Upper lobe of left lung (tissue), 6 donors: ENCODE measurements at regions not wholly inside any gene's neighbourhood (a gene's known extent, or its start where the extent isn't known, plus 50 kb on each side); places are given as distances from the start of the nearest gene placed in this dataset.
"Not testable (repeated sequence)": the region's sequence is repeated elsewhere in the genome, so short reads cannot be mapped to it uniquely, and the experiment has no call there.

Experiments
- ATAC-seq, 2 donors: fragments of 200-7000 bp; cut with Tn5 transposase; one replicate each; pipeline ENCODE4 v1.9.1; 2022; ENCODE audit warnings: mild to moderate bottlenecking in 2 of 2, moderate library complexity in 2 of 2; ENCODE audit not compliant: low FRiP score in 2 of 2
- DNase-seq, 2 donors: peaks; one replicate each; pipeline ENCODE4 v3.0.0-alpha.2; 2019 to 2020
- H3K27ac ChIP-seq, 4 donors: fragments of 200-600 bp; sonication (generic); one replicate each; pipeline ENCODE4 v1.5.1; 2016 to 2019
- H3K27me3 ChIP-seq, 4 donors: fragments of 200-600 bp; sonication (generic); one replicate each; pipeline ENCODE4 v1.5.1; 2017 to 2019
- H3K36me3 ChIP-seq, 4 donors: fragments of 200-600 bp; sonication (generic); one replicate each; pipeline ENCODE4 v1.5.1; 2016 to 2019
- H3K4me1 ChIP-seq, 4 donors: fragments of 200-600 bp; sonication (generic); one replicate each; pipeline ENCODE4 v1.5.1; 2018 to 2019
- H3K4me3 ChIP-seq, 4 donors: fragments of 200-600 bp; sonication (generic); one replicate each; pipeline ENCODE4 v1.5.1; 2017 to 2019; ENCODE audit warnings: mild to moderate bottlenecking in 2 of 4, moderate library complexity in 1 of 4
- H3K9me3 ChIP-seq, 4 donors: fragments of 200-600 bp; sonication (generic); one replicate each; pipeline ENCODE4 v1.5.1; 2018 to 2019
- CTCF ChIP-seq, 6 experiments: fragments of 450-650 bp in 4 of 6; fragments of 200-600 bp in 2 of 6; sonication (generic) in 2 of 6; IDR thresholded peaks; one replicate each; pipeline ENCODE4 v1.5.1; 2016 to 2019; ENCODE audit warnings: antibody characterized with exemption in 6 of 6
- EP300 ChIP-seq, 4 donors: sonication (generic); formaldehyde crosslinking; IDR thresholded peaks; one replicate each; pipeline ENCODE4 v1.5.1; 2017; ENCODE audit warnings: antibody characterized with exemption in 4 of 4, control low read depth in 2 of 4
- POLR2A ChIP-seq, 4 donors: fragments of 450-650 bp; IDR thresholded peaks; one replicate each; pipeline ENCODE4 v1.5.1; 2016 to 2017; ENCODE audit warnings: antibody characterized with exemption in 4 of 4, mild to moderate bottlenecking in 2 of 4
- POLR2AphosphoS5 ChIP-seq, 2 donors: sonication (generic); formaldehyde crosslinking; IDR thresholded peaks; one replicate each; pipeline ENCODE4 v1.5.1; 2017; ENCODE audit warnings: antibody characterized with exemption in 2 of 2
- WGBS, 2 donors: methylation state at CpG; one replicate each; pipeline ENCODE4 v1.1.5; 2017 to 2018; 5-methylcytosine and 5-hydroxymethylcytosine counted together
- donor health status: DM: no; HTN: no; CAD: no; lungs with moderate emphysema.
- donor health status: DM: no; HTN: yes; CAD: no; lungs with severe emphysema.

GRCh38 chr9:22654833-22655232, 208.2 kb downstream of the DMRTA1 start:
- TF ChIP-seq EP300 (IDR thresholded peaks at IDR 0.05) (no peak), POLR2AphosphoS5 (IDR thresholded peaks at IDR 0.05) (no peak), POLR2A (IDR thresholded peaks at IDR 0.05) (no peak)
- Histone ChIP-seq H3K9me3 (no peaks in the 10 kb centered on the region), H3K27me3 (no peaks in the 10 kb centered on the region), H3K4me1 (no peaks in the 10 kb centered on the region), H3K36me3 (no peaks in the 10 kb centered on the region), H3K27ac (no peak overlapping the region), H3K4me3 (no peak overlapping the region)
- no peak for DNase-seq
- no peak for ATAC-seq

- H3K27ac ChIP-seq: no peak overlapping the region
- no peaks in the 10 kb centered on the region for H3K9me3 ChIP-seq
- ATAC-seq: no peak
- no peak overlapping the region for H3K4me3 ChIP-seq
- H3K27me3 ChIP-seq: no peaks in the 10 kb centered on the region
- no peaks in the 10 kb centered on the region for H3K36me3 ChIP-seq
- H3K4me1 ChIP-seq: no peaks in the 10 kb centered on the region
- DNase-seq: no peak
- TF ChIP-seq EP300 (IDR thresholded peaks at IDR 0.05): no peak
- TF ChIP-seq POLR2A (IDR thresholded peaks at IDR 0.05): no peak
- TF ChIP-seq POLR2AphosphoS5 (IDR thresholded peaks at IDR 0.05): no peak
- TF ChIP-seq CTCF (IDR thresholded peaks at IDR 0.05): no peak
- WGBS, 2 donors: 54 to 56% methylated on average over 1 of the region's 1 CpG
These were observed 211.1 kb downstream of the DMRTA1 start for GRCh38 chr9:22657713-22658112.

- H3K9me3 ChIP-seq, ATAC-seq, H3K4me3 ChIP-seq, H3K27ac ChIP-seq, H3K4me1 ChIP-seq, H3K36me3 ChIP-seq, DNase-seq, H3K27me3 ChIP-seq: not testable (repeated sequence)
- WGBS, 2 donors: 65 to 76% methylated on average over 2 of the region's 2 CpGs
These were observed 211.9 kb downstream of the DMRTA1 start for GRCh38 chr9:22658484-22658883.

GRCh38 chr9:22682536-22682935, 235.9 kb downstream of the DMRTA1 start:
- Histone ChIP-seq H3K9me3 (no peaks in the 10 kb centered on the region), H3K36me3 (no peaks in the 10 kb centered on the region), H3K27ac (no peak overlapping the region), H3K4me3 (no peak overlapping the region), H3K27me3 (no peaks in the 10 kb centered on the region), H3K4me1 (no peaks in the 10 kb centered on the region)
- WGBS, 2 donors: 34 to 54% methylated on average over 3 of the region's 3 CpGs
- no peak for TF ChIP-seq POLR2AphosphoS5 (IDR thresholded peaks at IDR 0.05)
- no peak for TF ChIP-seq EP300 (IDR thresholded peaks at IDR 0.05)
- TF ChIP-seq CTCF (IDR thresholded peaks at IDR 0.05): no peak
- TF ChIP-seq POLR2A (IDR thresholded peaks at IDR 0.05): no peak
- DNase-seq: no peak
- ATAC-seq: no peak

GRCh38 chr9:22682961-22683699, 236.5 kb downstream of the DMRTA1 start:
- peak; percentile 34 to 68 for ATAC-seq
- Histone ChIP-seq H3K9me3 (no peaks in the 10 kb centered on the region), H3K4me1 (no peaks in the 10 kb centered on the region), H3K36me3 (no peaks in the 10 kb centered on the region), H3K4me3 (no peak overlapping the region), H3K27me3 (no peaks in the 10 kb centered on the region), H3K27ac (no peak overlapping the region)
- TF ChIP-seq EP300 (IDR thresholded peaks at IDR 0.05): no peak
- no peak for TF ChIP-seq CTCF (IDR thresholded peaks at IDR 0.05)
- TF ChIP-seq POLR2AphosphoS5 (IDR thresholded peaks at IDR 0.05): no peak
- TF ChIP-seq POLR2A (IDR thresholded peaks at IDR 0.05): no peak
- no peak for DNase-seq
- 31 to 39% methylated on average over 4 of the region's 4 CpGs for WGBS, 2 donors

- Histone ChIP-seq H3K9me3 (no peaks in the 10 kb centered on the region), H3K27me3 (no peaks in the 10 kb centered on the region), H3K4me1 (no peaks in the 10 kb centered on the region), H3K4me3 (no peak overlapping the region), H3K27ac (no peak overlapping the region), H3K36me3 (no peaks in the 10 kb centered on the region)
- WGBS, 2 donors: 39 to 41% methylated on average over 2 of the region's 2 CpGs
- TF ChIP-seq EP300 (IDR thresholded peaks at IDR 0.05) (no peak), CTCF (IDR thresholded peaks at IDR 0.05) (no peak), POLR2AphosphoS5 (IDR thresholded peaks at IDR 0.05) (no peak), POLR2A (IDR thresholded peaks at IDR 0.05) (no peak)
- ATAC-seq: peak in 1 of 2 donors; percentile 17
- DNase-seq: no peak
These were observed 237.1 kb downstream of the DMRTA1 start for GRCh38 chr9:22683700-22684075.
